AG10803 (cell line): ENCODE measurements at regions not wholly inside any gene's neighbourhood (a gene's known extent, or its start where the extent isn't known, plus 50 kb on each side); places are given as distances from the start of the nearest gene placed in this dataset.

Experiments used
- DNase-seq: peaks from one replicate; pipeline ENCODE4 v3.0.0; 2010; ENCODE audit warnings: low read depth
- H3K4me3 ChIP-seq: 2 replicates; pipeline ENCODE4 v1.5.1; 2011; ENCODE audit warnings: mild to moderate bottlenecking, low read length, control low read depth
- CTCF ChIP-seq: conservative IDR thresholded peaks from 2 replicates; pipeline ENCODE4 v1.5.1; 2011; ENCODE audit warnings: mild to moderate bottlenecking, low read length, control low read depth, inconsistent platforms

- no peak for TF ChIP-seq CTCF
- DNase-seq: no peak
- H3K4me3 ChIP-seq: no peak overlapping the region
Observed at GRCh38 chr10:47187592-47187991, 112.4 kb upstream of the GDF10 start.

GRCh38 chr10:47188156-47188555 lies 111.8 kb upstream of the GDF10 start:
- TF ChIP-seq CTCF: no peak
- no peak overlapping the region for H3K4me3 ChIP-seq
- DNase-seq: no peak

GRCh38 chr10:47189802-47190201 lies 110.2 kb upstream of the GDF10 start:
- DNase-seq: no peak

GRCh38 chr10:47190301-47190700 lies 109.7 kb upstream of the GDF10 start:
- H3K4me3 ChIP-seq: no peak overlapping the region
- no peak for TF ChIP-seq CTCF
- no peak for DNase-seq

More at GRCh38 chr10:47189802-47190201, 110.2 kb upstream of the GDF10 start:
- TF ChIP-seq CTCF: no peak
- no peak overlapping the region for H3K4me3 ChIP-seq

GRCh38 chr10:47190802-47191450 lies 109.1 kb upstream of the GDF10 start:
- no peak for TF ChIP-seq CTCF
- no peak for DNase-seq
- H3K4me3 ChIP-seq: no peak overlapping the region

GRCh38 chr10:47192273-47192672 lies 107.7 kb upstream of the GDF10 start:
- TF ChIP-seq CTCF: no peak
- DNase-seq: no peak
- no peak overlapping the region for H3K4me3 ChIP-seq

- H3K4me3 ChIP-seq: no peak overlapping the region
- DNase-seq: no peak
- no peak for TF ChIP-seq CTCF
Observed at GRCh38 chr10:47193666-47194065, 106.3 kb upstream of the GDF10 start.
